Urothelium cell line (cell line): ENCODE measurements at regions not wholly inside any gene's neighbourhood (a gene's known extent, or its start where the extent isn't known, plus 50 kb on each side); places are given as distances from the start of the nearest gene placed in this dataset.

ENCODE experiments used
- DNase-seq: peaks from one replicate; pipeline ENCODE4 v3.0.0; 2011; ENCODE audit warnings: low spot score, mixed read lengths
- FAIRE-seq: peaks from 2 replicates; lab custom pipeline; 2011; peaks lifted over from hg19 to GRCh38; lab: Jason Lieb, UNC

DNA sequence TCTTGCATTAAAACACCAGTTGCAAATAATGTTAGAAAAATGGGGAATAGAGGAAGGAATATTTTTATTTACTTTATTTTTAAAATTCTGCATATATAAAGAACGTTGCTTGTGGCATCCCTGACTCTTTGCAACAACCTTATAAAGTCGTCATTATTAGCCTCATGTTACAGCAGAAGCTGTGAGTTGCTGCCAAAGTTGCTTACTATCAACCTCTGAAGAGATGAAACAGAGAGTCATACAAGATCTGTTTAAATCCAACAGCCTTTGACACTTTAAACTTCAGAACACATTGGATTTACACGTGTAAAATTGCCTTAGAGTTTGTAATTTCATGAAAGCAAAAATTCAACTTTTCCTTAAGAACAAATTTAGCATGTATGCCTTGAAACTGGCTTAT, 221.9 kb downstream of the MRPL39 start:
- DNase-seq (no peak), FAIRE-seq (no peak)

- FAIRE-seq (no peak), DNase-seq (no peak)
These were observed 222.5 kb downstream of the MRPL39 start for GRCh38 chr21:25384782-25385181.

GRCh38 chr21:25383545-25383944, 223.7 kb downstream of the MRPL39 start:
- FAIRE-seq = no peak
- no peak for DNase-seq

GRCh38 chr21:25381936-25382452, 225.3 kb downstream of the MRPL39 start:
- DNase-seq (no peak), FAIRE-seq (no peak)

GRCh38 chr21:25375675-25376074, 231.6 kb downstream of the MRPL39 start:
- no peak for FAIRE-seq
- DNase-seq = no peak

GRCh38 chr21:25373126-25374082, 233.9 kb downstream of the MRPL39 start:
- DNase-seq (peak; percentile 7), FAIRE-seq (no peak)

- no peak for FAIRE-seq
- DNase-seq = no peak
These were observed 235.3 kb downstream of the MRPL39 start for GRCh38 chr21:25371841-25372425.

DNA sequence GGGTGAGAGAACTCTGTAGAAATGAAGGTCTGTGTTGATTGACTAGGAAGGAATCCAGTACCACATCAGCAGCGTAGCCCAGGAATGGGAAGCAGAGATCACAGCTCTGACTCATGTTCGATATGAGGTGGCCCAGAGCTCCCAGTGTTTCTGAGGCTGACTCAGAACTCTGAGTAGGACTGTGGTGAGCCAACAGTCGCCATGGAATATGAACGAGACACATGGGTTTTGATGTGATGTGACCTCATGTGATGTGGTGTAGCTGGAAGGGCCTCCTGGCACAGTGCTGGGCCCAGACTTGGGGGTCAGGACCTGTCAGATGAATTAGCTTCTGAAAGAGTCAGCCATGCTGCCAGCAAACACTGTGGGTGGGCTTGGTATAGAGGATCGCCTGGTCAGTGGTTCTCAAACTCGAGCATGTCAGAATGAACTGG, 237.0 kb downstream of the MRPL39 start:
- peak; percentile 84 for DNase-seq
- no peak for FAIRE-seq

GRCh38 chr21:25369524-25370300, 237.6 kb downstream of the MRPL39 start:
- no peak for FAIRE-seq

GRCh38 chr21:25368531-25368930, 238.8 kb downstream of the MRPL39 start:
- FAIRE-seq (no peak), DNase-seq (no peak)

More at GRCh38 chr21:25369524-25370300, 237.6 kb downstream of the MRPL39 start:
- peak; percentile 4 for DNase-seq

DNA sequence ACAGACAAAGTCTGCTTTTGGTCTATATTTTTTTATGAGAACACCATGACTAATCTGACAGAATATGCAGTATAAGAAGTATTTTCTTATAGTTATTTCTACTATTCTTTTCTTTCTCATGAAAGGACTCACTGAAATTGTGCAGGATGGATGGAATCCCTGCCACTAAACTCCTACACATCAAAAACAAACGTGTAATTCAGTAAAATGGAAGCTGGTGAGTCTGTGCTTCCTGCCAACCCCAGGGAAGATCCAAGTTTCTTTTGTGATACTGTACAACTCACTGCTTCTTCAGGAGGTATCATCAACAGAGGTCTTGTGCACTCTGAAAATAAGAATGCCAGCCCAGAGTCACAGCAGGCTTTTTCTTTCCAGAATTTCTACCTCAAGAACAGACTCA, 241.2 kb downstream of the MRPL39 start:
- FAIRE-seq = no peak
- DNase-seq = no peak

GRCh38 chr21:25362375-25363267, 244.7 kb downstream of the MRPL39 start:
- DNase-seq (no peak), FAIRE-seq (peak; percentile 50)

- no peak for FAIRE-seq
These were observed 245.5 kb downstream of the MRPL39 start for GRCh38 chr21:25361765-25362164.

GRCh38 chr21:25361097-25361496, 246.2 kb downstream of the MRPL39 start:
- DNase-seq = no peak
- FAIRE-seq = no peak

More at GRCh38 chr21:25361765-25362164, 245.5 kb downstream of the MRPL39 start:
- DNase-seq = no peak

DNA sequence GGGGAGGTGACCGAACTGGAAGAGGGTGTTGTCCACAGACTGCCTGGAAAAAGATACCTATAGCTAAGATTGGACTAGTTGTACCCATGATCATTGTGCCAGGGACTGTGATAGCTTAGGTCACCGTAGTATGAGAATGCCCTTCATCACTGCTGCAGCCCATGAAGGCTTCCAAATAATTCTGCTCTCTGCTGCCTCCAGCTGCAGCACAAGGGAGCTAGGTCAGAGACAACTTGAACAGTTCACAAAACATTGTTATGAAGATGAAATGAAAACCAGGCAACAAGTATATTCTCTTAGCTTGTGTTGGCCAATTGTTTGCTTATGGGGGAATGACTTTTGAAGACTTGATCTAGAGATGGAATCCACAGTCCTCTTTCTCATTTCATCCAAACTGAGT, 246.7 kb downstream of the MRPL39 start:
- FAIRE-seq = no peak
- no peak for DNase-seq

DNA sequence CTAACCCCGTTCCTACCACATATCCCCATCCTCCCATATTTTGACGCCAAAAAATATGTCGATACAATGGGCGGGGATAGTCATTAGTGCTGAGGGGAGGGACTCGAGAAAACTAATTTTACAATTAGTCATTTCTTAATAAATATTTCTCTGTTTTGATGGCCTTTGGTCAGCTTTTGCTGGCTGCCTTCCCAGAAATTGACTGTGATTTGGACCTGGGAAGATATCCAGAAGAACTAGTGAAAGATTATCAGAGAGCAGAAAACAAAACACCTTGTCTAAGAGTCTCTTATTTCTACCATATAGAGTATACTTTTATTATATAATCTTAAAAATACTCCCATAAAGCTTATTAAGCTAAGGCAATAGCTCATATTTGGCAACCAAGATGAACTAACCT, 247.6 kb downstream of the MRPL39 start:
- FAIRE-seq (no peak), DNase-seq (no peak)

DNA sequence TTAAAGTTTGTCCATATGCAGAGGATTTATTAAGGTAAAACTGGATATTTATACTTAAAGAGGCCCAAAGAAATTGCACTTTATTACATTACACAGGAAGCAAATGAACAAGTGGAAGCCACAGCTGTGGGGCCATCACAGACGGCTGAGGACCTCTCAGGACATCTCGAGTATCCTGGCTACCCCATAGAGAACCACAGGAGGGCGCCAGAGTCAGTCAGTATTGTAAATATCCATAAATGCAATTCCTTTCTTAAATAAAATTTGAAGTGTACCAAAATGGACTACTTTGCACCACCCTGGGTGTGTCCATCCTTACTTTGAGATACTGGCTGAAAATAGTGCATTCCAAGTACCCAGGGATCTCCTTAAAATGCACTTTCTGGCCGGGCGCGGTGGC, 257.2 kb downstream of the MRPL39 start:
- no peak for FAIRE-seq
- DNase-seq = peak; percentile 23

- DNase-seq = no peak
- no peak for FAIRE-seq
These were observed 263.3 kb downstream of the MRPL39 start for GRCh38 chr21:25343774-25344545.

DNA sequence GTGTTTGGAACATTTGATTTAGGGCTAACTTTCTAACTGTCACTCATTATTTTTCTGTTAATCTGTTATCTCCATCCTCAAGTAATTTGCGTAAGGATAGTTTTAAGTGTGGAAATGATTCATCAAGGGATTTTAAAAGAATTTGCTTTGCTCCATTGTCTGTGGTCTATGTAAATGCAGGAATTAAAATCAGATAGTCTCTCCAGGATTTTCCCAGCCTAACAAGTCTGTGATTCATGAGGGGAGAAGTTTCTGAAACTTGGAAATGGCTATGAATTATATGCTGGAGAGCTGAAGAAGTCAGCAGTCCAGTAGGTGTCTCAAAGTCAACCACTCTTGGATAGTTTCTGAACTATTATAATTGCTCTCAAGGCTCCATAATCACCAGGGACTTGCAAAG, 264.5 kb downstream of the MRPL39 start:
- no peak for FAIRE-seq

More for the DNA sequence above, 264.5 kb downstream of the MRPL39 start:
- no peak for DNase-seq
